ENCODE measurements at regions not wholly inside any gene's neighbourhood (a gene's known extent, or its start where the extent isn't known, plus 50 kb on each side); places are given as distances from the start of the nearest gene placed in this dataset.

DNA sequence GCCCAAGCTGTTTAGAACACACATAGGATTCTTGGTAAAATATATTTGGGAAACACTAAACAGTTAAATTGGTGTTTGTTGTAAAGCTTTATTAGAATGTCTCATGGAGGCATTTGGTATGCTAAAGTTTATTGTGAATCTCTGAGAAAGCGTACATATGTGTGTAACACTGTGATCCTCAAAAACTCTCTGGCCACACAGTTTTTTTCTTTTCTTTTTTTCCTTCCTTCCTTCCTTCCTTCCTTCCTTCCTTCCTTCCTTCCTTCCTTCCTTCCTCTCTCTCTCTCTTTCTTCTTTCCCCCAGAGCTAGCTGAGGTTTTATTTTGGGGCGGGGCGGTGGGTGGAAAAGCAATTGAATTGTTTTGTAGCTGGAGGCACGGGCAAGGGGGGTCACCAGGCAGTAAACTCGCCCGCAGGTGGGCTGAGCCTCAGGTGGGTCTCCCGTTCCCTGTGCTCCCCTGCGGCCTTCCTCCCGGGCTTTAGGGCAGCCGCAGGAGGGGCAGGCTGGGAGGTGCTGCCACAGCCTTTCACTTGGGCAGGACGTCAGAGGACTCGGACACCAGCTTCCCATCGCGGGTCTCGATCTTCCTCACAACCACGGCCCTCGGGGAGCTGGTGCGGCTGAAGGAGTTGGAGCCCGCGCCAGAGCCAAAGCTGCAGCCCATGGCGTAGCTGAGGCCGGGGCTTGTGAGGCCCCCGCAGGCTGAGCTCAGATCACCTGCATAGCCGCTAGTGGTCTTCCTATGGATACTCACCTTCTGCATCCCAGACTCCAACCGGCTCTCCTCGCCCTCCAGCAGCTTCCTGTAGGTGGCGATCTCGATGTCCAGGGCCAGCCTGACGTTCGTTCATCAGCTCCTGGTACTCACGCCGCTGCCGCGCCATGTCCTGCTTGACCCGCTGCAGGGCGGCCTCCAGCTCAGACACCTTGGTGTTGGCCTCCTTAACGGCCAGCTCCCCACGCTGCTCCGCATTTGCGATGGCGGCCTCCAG, 459.0 kb downstream of the GATA3 start:
- TF ChIP-seq, protein P1, sequence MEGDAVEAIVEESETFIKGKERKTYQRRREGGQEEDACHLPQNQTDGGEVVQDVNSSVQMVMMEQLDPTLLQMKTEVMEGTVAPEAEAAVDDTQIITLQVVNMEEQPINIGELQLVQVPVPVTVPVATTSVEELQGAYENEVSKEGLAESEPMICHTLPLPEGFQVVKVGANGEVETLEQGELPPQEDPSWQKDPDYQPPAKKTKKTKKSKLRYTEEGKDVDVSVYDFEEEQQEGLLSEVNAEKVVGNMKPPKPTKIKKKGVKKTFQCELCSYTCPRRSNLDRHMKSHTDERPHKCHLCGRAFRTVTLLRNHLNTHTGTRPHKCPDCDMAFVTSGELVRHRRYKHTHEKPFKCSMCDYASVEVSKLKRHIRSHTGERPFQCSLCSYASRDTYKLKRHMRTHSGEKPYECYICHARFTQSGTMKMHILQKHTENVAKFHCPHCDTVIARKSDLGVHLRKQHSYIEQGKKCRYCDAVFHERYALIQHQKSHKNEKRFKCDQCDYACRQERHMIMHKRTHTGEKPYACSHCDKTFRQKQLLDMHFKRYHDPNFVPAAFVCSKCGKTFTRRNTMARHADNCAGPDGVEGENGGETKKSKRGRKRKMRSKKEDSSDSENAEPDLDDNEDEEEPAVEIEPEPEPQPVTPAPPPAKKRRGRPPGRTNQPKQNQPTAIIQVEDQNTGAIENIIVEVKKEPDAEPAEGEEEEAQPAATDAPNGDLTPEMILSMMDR (IDR thresholded peaks at IDR 0.05) = no peak
- TF ChIP-seq POLR2A (IDR thresholded peaks at IDR 0.05) (no peak), EP300 (IDR thresholded peaks at IDR 0.05) (no peak)
